Activated naive CD8-positive, alpha-beta T cell treated with anti-CD3 and anti-CD28 coated beads, Interleukin-2, amount 10 ng/mL, durations not matched to agents 7 days and 5 days (primary cell): ENCODE measurements at regions not wholly inside any gene's neighbourhood (a gene's known extent, or its start where the extent isn't known, plus 50 kb on each side); places are given as distances from the start of the nearest gene placed in this dataset.

Experiments
- ATAC-seq: fragments of 150-1000 bp; cut with Tn5 transposase; one replicate; pipeline ENCODE4 v1.10.0; 2021; ENCODE audit warnings: low read depth, moderate library complexity
- POLR2A ChIA-PET: fragments of 350-600 bp; sonication (Branson Sonifier 250); formaldehyde crosslinking; loops from one replicate; lab custom pipeline; 2021; ENCODE audit warnings: antibody characterized with exemption; lab: Charles Lee
- DNase-seq: peaks from one replicate; pipeline ENCODE4 v3.0.0; 2021
- H3K27ac Mint-ChIP-seq: one replicate; pipeline ENCODE4 v1.8.0; 2022; ENCODE audit warnings: mild to moderate bottlenecking, mixed read lengths
- H3K27me3 Mint-ChIP-seq: one replicate; pipeline ENCODE4 v1.8.0; 2022; ENCODE audit warnings: mild to moderate bottlenecking, moderate library complexity, mixed read lengths
- H3K36me3 Mint-ChIP-seq: one replicate; pipeline ENCODE4 v1.8.0; 2021; ENCODE audit warnings: mild to moderate bottlenecking, mixed read lengths
- H3K4me1 Mint-ChIP-seq: one replicate; pipeline ENCODE4 v1.8.0; 2021; ENCODE audit warnings: mixed read lengths
- H3K4me3 Mint-ChIP-seq: one replicate; pipeline ENCODE4 v1.8.0; 2022; ENCODE audit warnings: mild to moderate bottlenecking, moderate library complexity, mixed read lengths
- H3K9me3 Mint-ChIP-seq: one replicate; pipeline ENCODE4 v1.8.0; 2021; ENCODE audit warnings: mixed read lengths

GRCh38 chr13:40126306-40127085 is 471.0 kb downstream of the COG6 start:
- Mint-ChIP-seq H3K36me3 (peaks cover 8% of the 10 kb centered on the region), H3K4me1 (peaks cover 29% of the 10 kb centered on the region)
- ATAC-seq, result no peak

GRCh38 chr13:40127476-40127875 is 472.0 kb downstream of the COG6 start:
- Mint-ChIP-seq H3K36me3 (peaks cover 10% of the 10 kb centered on the region), H3K9me3 (peaks cover 11% of the 10 kb centered on the region), H3K4me3 (no peak overlapping the region), H3K27me3 (no peaks in the 10 kb centered on the region), H3K4me1 (peaks cover 35% of the 10 kb centered on the region), H3K27ac (peak overlapping the region; percentile 26)
- POLR2A ChIA-PET, result interaction anchor here (0.6 kb wide), 1 partner anchor 22 kb away, joined by 3 read pairs; no protein-coding TSS in a partner anchor
- no peak for ATAC-seq
- no peak for DNase-seq

More at GRCh38 chr13:40126306-40127085, 471.0 kb downstream of the COG6 start:
- H3K9me3 Mint-ChIP-seq, result peaks cover 10% of the 10 kb centered on the region
- no peak overlapping the region for H3K4me3 Mint-ChIP-seq
- no peaks in the 10 kb centered on the region for H3K27me3 Mint-ChIP-seq
- H3K27ac Mint-ChIP-seq, result no peak overlapping the region
- no peak for DNase-seq
- POLR2A ChIA-PET, result no interaction called here

GRCh38 chr13:40127925-40128324 is 472.5 kb downstream of the COG6 start:
- POLR2A ChIA-PET, result interaction anchor here (0.6 kb wide), 1 partner anchor 23 kb away, joined by 3 read pairs; no protein-coding TSS in a partner anchor
- Mint-ChIP-seq H3K4me1 (peaks cover 40% of the 10 kb centered on the region), H3K9me3 (peaks cover 11% of the 10 kb centered on the region), H3K36me3 (peaks cover 10% of the 10 kb centered on the region), H3K27me3 (no peaks in the 10 kb centered on the region), H3K4me3 (no peak overlapping the region), H3K27ac (no peak overlapping the region)
- DNase-seq (no peak), ATAC-seq (no peak)

- POLR2A ChIA-PET, result interaction anchor here (0.6 to 1.1 kb wide), 2 partner anchors 77 to 143 kb away, joined by 3 to 4 read pairs; no protein-coding TSS in a partner anchor
- Mint-ChIP-seq H3K27me3 (no peaks in the 10 kb centered on the region), H3K27ac (no peak overlapping the region), H3K9me3 (peaks cover 11% of the 10 kb centered on the region), H3K36me3 (peaks cover 10% of the 10 kb centered on the region), H3K4me1 (peaks cover 40% of the 10 kb centered on the region), H3K4me3 (no peak overlapping the region)
- ATAC-seq (no peak), DNase-seq (no peak)
These were observed 474.0 kb downstream of the COG6 start for GRCh38 chr13:40129467-40129866.

GRCh38 chr13:40130871-40131636 is 475.6 kb downstream of the COG6 start:
- no peak for ATAC-seq
- peaks cover 40% of the 10 kb centered on the region for H3K4me1 Mint-ChIP-seq
- H3K36me3 Mint-ChIP-seq, result peaks cover 12% of the 10 kb centered on the region
- peaks cover 13% of the 10 kb centered on the region for H3K9me3 Mint-ChIP-seq
- POLR2A ChIA-PET, result interaction anchor here (0.7 kb wide), 1 partner anchor 59 kb away, joined by 4 read pairs; no protein-coding TSS in a partner anchor
- H3K27ac Mint-ChIP-seq, result no peak overlapping the region
- no peak for DNase-seq
- no peaks in the 10 kb centered on the region for H3K27me3 Mint-ChIP-seq
- no peak overlapping the region for H3K4me3 Mint-ChIP-seq

GRCh38 chr13:40132249-40132648 is 476.8 kb downstream of the COG6 start:
- POLR2A ChIA-PET, result no interaction called here
- peaks cover 15% of the 10 kb centered on the region for H3K9me3 Mint-ChIP-seq
- H3K4me1 Mint-ChIP-seq, result peaks cover 29% of the 10 kb centered on the region
- no peak overlapping the region for H3K4me3 Mint-ChIP-seq
- peaks cover 14% of the 10 kb centered on the region for H3K36me3 Mint-ChIP-seq
- ATAC-seq, result peak; percentile 92
- H3K27ac Mint-ChIP-seq, result peak overlapping the region; percentile 37
- H3K27me3 Mint-ChIP-seq, result no peaks in the 10 kb centered on the region
- no peak for DNase-seq

- ATAC-seq (no peak), DNase-seq (no peak)
- H3K4me3 Mint-ChIP-seq, result no peak overlapping the region
- H3K9me3 Mint-ChIP-seq, result peaks cover 4% of the 10 kb centered on the region
- H3K27ac Mint-ChIP-seq, result no peak overlapping the region
- peaks cover 4% of the 10 kb centered on the region for H3K36me3 Mint-ChIP-seq
- no peaks in the 10 kb centered on the region for H3K27me3 Mint-ChIP-seq
- POLR2A ChIA-PET, result no interaction called here
- H3K4me1 Mint-ChIP-seq, result peaks cover 9% of the 10 kb centered on the region
These were observed 481.4 kb downstream of the COG6 start for GRCh38 chr13:40136896-40137295.

- H3K9me3 Mint-ChIP-seq, result peaks cover 4% of the 10 kb centered on the region
- peaks cover 5% of the 10 kb centered on the region for H3K4me1 Mint-ChIP-seq
- no peak for ATAC-seq
- no peak overlapping the region for H3K27ac Mint-ChIP-seq
- H3K4me3 Mint-ChIP-seq, result no peak overlapping the region
- no peaks in the 10 kb centered on the region for H3K27me3 Mint-ChIP-seq
- no peak for DNase-seq
- peaks cover 4% of the 10 kb centered on the region for H3K36me3 Mint-ChIP-seq
- POLR2A ChIA-PET, result no interaction called here
These were observed 481.9 kb downstream of the COG6 start for GRCh38 chr13:40137400-40137799.

GRCh38 chr13:40139896-40140520 is 484.5 kb downstream of the COG6 start:
- POLR2A ChIA-PET, result no interaction called here
- DNase-seq, result no peak
- ATAC-seq, result no peak
- Mint-ChIP-seq H3K4me1 (peaks cover 6% of the 10 kb centered on the region), H3K36me3 (peaks cover 4% of the 10 kb centered on the region), H3K27ac (no peak overlapping the region), H3K9me3 (peaks cover 4% of the 10 kb centered on the region), H3K27me3 (no peaks in the 10 kb centered on the region), H3K4me3 (no peak overlapping the region)

- POLR2A ChIA-PET, result no interaction called here
- H3K4me3 Mint-ChIP-seq, result no peak overlapping the region
These were observed 486.5 kb downstream of the COG6 start for GRCh38 chr13:40141859-40142555.

GRCh38 chr13:40143106-40143505 is 487.6 kb downstream of the COG6 start:
- DNase-seq (no peak), ATAC-seq (no peak)
- peak overlapping the region; percentile 1 for H3K27ac Mint-ChIP-seq
- H3K4me1 Mint-ChIP-seq, result peaks cover 28% of the 10 kb centered on the region
- H3K4me3 Mint-ChIP-seq, result no peak overlapping the region
- no peaks in the 10 kb centered on the region for H3K36me3 Mint-ChIP-seq
- no peaks in the 10 kb centered on the region for H3K27me3 Mint-ChIP-seq
- no peaks in the 10 kb centered on the region for H3K9me3 Mint-ChIP-seq
- POLR2A ChIA-PET, result no interaction called here

More at GRCh38 chr13:40141859-40142555, 486.5 kb downstream of the COG6 start:
- Mint-ChIP-seq H3K4me1 (peaks cover 20% of the 10 kb centered on the region), H3K27ac (no peak overlapping the region), H3K9me3 (peaks cover 2% of the 10 kb centered on the region), H3K36me3 (no peaks in the 10 kb centered on the region), H3K27me3 (no peaks in the 10 kb centered on the region)
- ATAC-seq (no peak), DNase-seq (no peak)

GRCh38 chr13:40143559-40143958 is 488.1 kb downstream of the COG6 start:
- Mint-ChIP-seq H3K27me3 (no peaks in the 10 kb centered on the region), H3K36me3 (no peaks in the 10 kb centered on the region), H3K4me3 (no peak overlapping the region), H3K4me1 (peaks cover 33% of the 10 kb centered on the region), H3K9me3 (no peaks in the 10 kb centered on the region), H3K27ac (peak overlapping the region; percentile 1)
- POLR2A ChIA-PET, result interaction anchor here (1.2 kb wide), 1 partner anchor 44 kb away, joined by 4 read pairs; no protein-coding TSS in a partner anchor
- no peak for DNase-seq
- no peak for ATAC-seq

- ATAC-seq (no peak), DNase-seq (no peak)
- H3K27ac Mint-ChIP-seq, result no peak overlapping the region
- POLR2A ChIA-PET, result no interaction called here
- no peaks in the 10 kb centered on the region for H3K27me3 Mint-ChIP-seq
- no peaks in the 10 kb centered on the region for H3K36me3 Mint-ChIP-seq
- no peaks in the 10 kb centered on the region for H3K9me3 Mint-ChIP-seq
- H3K4me3 Mint-ChIP-seq, result no peak overlapping the region
- peaks cover 36% of the 10 kb centered on the region for H3K4me1 Mint-ChIP-seq
These were observed 489.7 kb downstream of the COG6 start for GRCh38 chr13:40145139-40145538.
